Fibroblast of pulmonary artery (primary cell): ENCODE measurements at regions not wholly inside any gene's neighbourhood (a gene's known extent, or its start where the extent isn't known, plus 50 kb on each side); places are given as distances from the start of the nearest gene placed in this dataset.

ENCODE experiments used
- DNase-seq: peaks from one replicate; pipeline ENCODE4 v3.0.0-alpha.2; 2010; ENCODE audit warnings: low read depth
- H3K4me3 ChIP-seq: replicated peaks from 2 replicates; pipeline ENCODE4 v1.5.1; 2011; ENCODE audit warnings: low read depth, mild to moderate bottlenecking, control low read depth, low read length, moderate library complexity
- CTCF ChIP-seq: IDR thresholded peaks from 2 replicates; pipeline ENCODE4 v1.5.1; 2011; ENCODE audit warnings: mild to moderate bottlenecking, control low read depth, low read length, inconsistent platforms; ENCODE audit errors: missing control alignments

GRCh38 chr1:18560692-18561091 lies 70.0 kb upstream of the PAX7 start:
- no peak for TF ChIP-seq CTCF
- no peak for DNase-seq

GRCh38 chr1:18561967-18562366 lies 68.7 kb upstream of the PAX7 start:
- no peak overlapping the region for H3K4me3 ChIP-seq
- DNase-seq: no peak
- no peak for TF ChIP-seq CTCF

More at GRCh38 chr1:18560692-18561091, 70.0 kb upstream of the PAX7 start:
- no peak overlapping the region for H3K4me3 ChIP-seq

- no peak overlapping the region for H3K4me3 ChIP-seq
- no peak for TF ChIP-seq CTCF
- no peak for DNase-seq
Observed at GRCh38 chr1:18564676-18565075, 66.0 kb upstream of the PAX7 start.

GRCh38 chr1:18565321-18565720 lies 65.3 kb upstream of the PAX7 start:
- DNase-seq: no peak
- no peak for TF ChIP-seq CTCF
- no peak overlapping the region for H3K4me3 ChIP-seq

GRCh38 chr1:18568489-18568888 lies 62.2 kb upstream of the PAX7 start:
- no peak for DNase-seq
- TF ChIP-seq CTCF: no peak
- H3K4me3 ChIP-seq: no peak overlapping the region

GRCh38 chr1:18569251-18569650 lies 61.4 kb upstream of the PAX7 start:
- no peak overlapping the region for H3K4me3 ChIP-seq
- DNase-seq: no peak
- no peak for TF ChIP-seq CTCF

GRCh38 chr1:18569811-18570545 lies 60.7 kb upstream of the PAX7 start:
- TF ChIP-seq CTCF: no peak
- H3K4me3 ChIP-seq: no peak overlapping the region
- no peak for DNase-seq
